Muscle of leg (tissue), 3 donors: ENCODE measurements at regions not wholly inside any gene's neighbourhood (a gene's known extent, or its start where the extent isn't known, plus 50 kb on each side); places are given as distances from the start of the nearest gene placed in this dataset.
"Not testable (repeated sequence)": the region's sequence is repeated elsewhere in the genome, so short reads cannot be mapped to it uniquely, and the experiment has no call there.

ENCODE experiments used
- DNase-seq: peaks from one replicate; pipeline ENCODE4 v3.0.0; 2013
- H3K27ac ChIP-seq: one replicate; pipeline ENCODE4 v1.5.1; 2013; ENCODE audit warnings: mild to moderate bottlenecking, low read length, control low read depth
- H3K27me3 ChIP-seq: one replicate; pipeline ENCODE4 v1.6.1; 2013; ENCODE audit warnings: low read length; ENCODE audit not compliant: control insufficient read depth, insufficient read depth
- H3K36me3 ChIP-seq: one replicate; pipeline ENCODE4 v1.6.1; 2013; ENCODE audit warnings: low read length; ENCODE audit not compliant: control insufficient read depth, insufficient read depth
- H3K4me1 ChIP-seq: one replicate; pipeline ENCODE4 v1.6.1; 2013; ENCODE audit warnings: low read length; ENCODE audit not compliant: control insufficient read depth, insufficient read depth
- H3K4me3 ChIP-seq: one replicate; pipeline ENCODE4 v1.5.1; 2013; ENCODE audit warnings: low read length, control low read depth
- H3K9me3 ChIP-seq: replicated peaks from 2 replicates; pipeline ENCODE4 v1.6.1; 2013; ENCODE audit warnings: low read depth, low read length; ENCODE audit not compliant: control insufficient read depth
- WGBS: methylation state at CpG from one replicate; pipeline ENCODE4 v1.1.5; 2013; ENCODE audit warnings: missing lambda C conversion rate; ENCODE audit not compliant: insufficient coverage; 5-methylcytosine and 5-hydroxymethylcytosine counted together

- Histone ChIP-seq H3K27ac (no peak overlapping the region), H3K4me3 (no peak overlapping the region), H3K4me1 (no peaks in the 10 kb centered on the region), H3K27me3 (no peaks in the 10 kb centered on the region), H3K9me3 (peaks cover 2% of the 10 kb centered on the region), H3K36me3 (no peaks in the 10 kb centered on the region)
- no CpG with 5 or more reads among the region's 2 CpGs for WGBS
- DNase-seq = peak; percentile 3
Measured at GRCh38 chr4:60384516-60384915, 815.6 kb upstream of the ADGRL3 start.

DNA sequence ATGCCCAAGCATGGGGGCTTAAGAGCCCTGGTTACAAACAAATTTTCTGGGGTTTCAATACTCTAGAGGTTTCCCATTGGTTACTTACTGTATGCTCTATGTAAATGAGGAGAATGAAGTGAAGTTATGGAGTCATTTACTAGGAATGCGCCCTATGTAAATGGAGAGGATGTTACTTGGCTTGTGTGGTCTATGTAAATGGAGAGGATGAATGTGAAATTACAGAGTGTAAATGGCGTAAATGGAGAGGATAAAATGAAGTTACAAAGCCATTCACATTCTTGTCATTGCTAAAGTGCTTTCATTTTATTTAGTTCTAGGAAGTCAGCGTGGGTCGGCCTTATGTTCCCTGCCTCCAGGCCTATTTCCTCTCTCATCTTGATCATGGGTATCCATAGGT is 810.5 kb upstream of the ADGRL3 start:
- no peak overlapping the region for H3K4me3 ChIP-seq
- H3K4me1 ChIP-seq = no peaks in the 10 kb centered on the region
- no peak overlapping the region for H3K27ac ChIP-seq
- no peak for DNase-seq
- peaks cover 2% of the 10 kb centered on the region for H3K9me3 ChIP-seq
- H3K36me3 ChIP-seq = no peaks in the 10 kb centered on the region
- 100% methylated on average over 1 of the region's 4 CpGs for WGBS
- H3K27me3 ChIP-seq = no peaks in the 10 kb centered on the region

- DNase-seq = peak; percentile 51
- Histone ChIP-seq H3K9me3 (no peaks in the 10 kb centered on the region), H3K36me3 (no peaks in the 10 kb centered on the region), H3K4me3 (no peak overlapping the region), H3K27me3 (no peaks in the 10 kb centered on the region), H3K4me1 (no peaks in the 10 kb centered on the region), H3K27ac (no peak overlapping the region)
- WGBS = no CpG with 5 or more reads among the region's 5 CpGs
Measured at GRCh38 chr4:60396341-60397049, 803.6 kb upstream of the ADGRL3 start.

DNA sequence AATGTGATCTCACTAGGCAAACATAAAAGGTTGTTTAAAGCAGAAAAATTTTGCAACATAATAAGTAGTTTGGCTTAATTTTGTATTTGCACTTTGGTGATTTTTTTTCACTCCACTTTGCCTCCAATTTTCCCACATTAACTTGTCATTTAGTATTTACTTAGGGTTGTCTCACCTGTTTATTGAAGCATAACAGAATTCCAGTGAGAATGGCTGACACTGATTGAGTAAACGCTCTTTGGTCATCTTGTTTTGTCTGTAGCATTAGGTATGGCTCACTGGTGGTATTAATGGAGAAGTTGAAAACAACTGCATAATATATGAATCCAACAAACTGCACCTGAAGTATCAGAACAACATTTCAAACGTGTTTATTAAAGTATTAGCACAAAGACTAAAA is 799.5 kb upstream of the ADGRL3 start:
- Histone ChIP-seq H3K4me3 (no peak overlapping the region), H3K27me3 (no peaks in the 10 kb centered on the region), H3K36me3 (no peaks in the 10 kb centered on the region), H3K27ac (no peak overlapping the region), H3K9me3 (no peaks in the 10 kb centered on the region), H3K4me1 (no peaks in the 10 kb centered on the region)
- DNase-seq = no peak
- no CpG with 5 or more reads among the region's 2 CpGs for WGBS

GRCh38 chr4:60404027-60404426 is 796.1 kb upstream of the ADGRL3 start:
- H3K27me3 ChIP-seq = no peaks in the 10 kb centered on the region
- H3K4me1 ChIP-seq = no peaks in the 10 kb centered on the region
- no CpG with 5 or more reads among the region's 1 CpG for WGBS
- no peak for DNase-seq
- no peak overlapping the region for H3K4me3 ChIP-seq
- no peak overlapping the region for H3K27ac ChIP-seq
- no peaks in the 10 kb centered on the region for H3K9me3 ChIP-seq
- no peaks in the 10 kb centered on the region for H3K36me3 ChIP-seq

- Histone ChIP-seq H3K27me3 (no peaks in the 10 kb centered on the region), H3K36me3 (no peaks in the 10 kb centered on the region), H3K27ac (no peak overlapping the region), H3K4me3 (no peak overlapping the region), H3K4me1 (no peaks in the 10 kb centered on the region), H3K9me3 (peaks cover 3% of the 10 kb centered on the region)
- no CpG with 5 or more reads among the region's 4 CpGs for WGBS
- no peak for DNase-seq
Measured at GRCh38 chr4:60422439-60422838, 777.7 kb upstream of the ADGRL3 start.

DNA sequence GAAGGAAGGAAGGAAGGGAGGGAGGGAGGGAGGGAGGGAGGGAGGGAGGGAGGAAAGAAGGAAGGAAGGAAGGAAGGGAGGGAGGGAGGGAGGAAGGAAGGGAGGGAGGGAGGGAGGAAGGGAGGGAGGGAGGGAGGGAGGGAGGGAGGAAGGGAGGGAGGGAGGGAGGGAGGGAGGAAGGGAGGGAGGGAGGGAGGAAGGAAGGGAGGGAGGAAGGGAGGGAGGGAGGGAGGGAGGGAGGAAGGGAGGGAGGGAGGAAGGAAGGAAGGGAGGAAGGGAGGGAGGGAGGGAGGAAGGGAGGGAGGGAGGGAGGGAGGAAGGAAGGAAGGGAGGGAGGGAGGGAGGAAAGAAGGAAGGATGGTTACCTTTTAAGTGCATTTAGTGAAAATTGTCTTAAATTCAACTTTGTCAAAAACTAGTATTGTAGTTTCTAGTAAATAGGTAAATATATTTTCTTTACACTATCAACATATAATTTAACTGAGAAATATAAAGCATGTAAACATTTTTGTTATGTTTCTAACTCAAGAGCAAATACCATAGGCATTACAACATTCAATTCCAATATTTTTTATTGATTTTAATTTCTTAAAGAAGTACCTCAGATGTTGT is 776.4 kb upstream of the ADGRL3 start:
- H3K36me3 ChIP-seq, H3K27me3 ChIP-seq, H3K4me1 ChIP-seq, DNase-seq, H3K4me3 ChIP-seq, H3K9me3 ChIP-seq, H3K27ac ChIP-seq: not testable (repeated sequence)

DNA sequence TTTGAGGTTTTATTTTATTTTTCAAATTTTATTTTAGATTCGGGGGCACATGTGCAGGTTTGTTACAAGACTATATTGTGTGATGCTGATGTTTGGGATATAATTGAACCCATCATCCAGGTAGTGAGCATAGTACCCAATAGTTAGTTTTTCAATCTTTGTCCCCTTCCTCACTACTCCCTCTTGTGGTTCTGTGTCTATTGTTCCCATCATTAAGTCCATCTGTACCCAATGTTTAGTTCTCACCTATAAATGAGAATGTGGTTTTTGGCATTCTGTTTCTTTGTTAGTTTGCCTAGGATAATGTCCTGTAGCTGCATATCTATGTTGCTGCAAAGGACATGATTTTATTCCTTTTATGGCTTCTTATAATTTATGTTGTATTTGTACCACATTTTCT is 767.2 kb upstream of the ADGRL3 start:
- Histone ChIP-seq H3K36me3 (no peaks in the 10 kb centered on the region), H3K27me3 (no peaks in the 10 kb centered on the region), H3K4me3 (no peak overlapping the region), H3K4me1 (no peaks in the 10 kb centered on the region), H3K9me3 (peaks cover 3% of the 10 kb centered on the region), H3K27ac (no peak overlapping the region)
- no peak for DNase-seq
- WGBS = no CpG with 5 or more reads among the region's 1 CpG

GRCh38 chr4:60443068-60443467 is 757.1 kb upstream of the ADGRL3 start:
- no peaks in the 10 kb centered on the region for H3K4me1 ChIP-seq
- no peak overlapping the region for H3K27ac ChIP-seq
- DNase-seq = no peak
- H3K9me3 ChIP-seq = peaks cover 5% of the 10 kb centered on the region
- H3K36me3 ChIP-seq = no peaks in the 10 kb centered on the region
- H3K4me3 ChIP-seq = no peak overlapping the region
- no peaks in the 10 kb centered on the region for H3K27me3 ChIP-seq

DNA sequence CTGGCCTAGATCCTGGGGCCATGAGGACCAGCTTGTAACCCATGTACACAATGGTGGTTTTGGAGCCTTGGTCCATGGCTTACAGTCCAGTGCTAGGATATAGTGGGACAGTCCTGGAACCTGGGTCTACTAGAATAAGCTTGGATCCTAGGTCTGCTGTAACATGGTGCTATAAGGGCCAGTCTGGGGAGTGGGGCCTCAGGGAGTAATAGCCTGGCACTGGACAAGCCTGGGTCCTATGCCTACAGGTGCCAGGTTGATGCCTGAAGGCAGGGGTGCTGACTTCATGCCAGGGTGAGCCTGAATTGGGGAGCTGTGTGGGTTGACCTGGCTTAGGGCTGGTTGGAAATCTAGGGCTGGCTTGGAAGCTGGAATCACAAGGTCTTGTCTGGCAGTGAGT is 756.3 kb upstream of the ADGRL3 start:
- Histone ChIP-seq H3K4me1 (no peaks in the 10 kb centered on the region), H3K36me3 (no peaks in the 10 kb centered on the region), H3K9me3 (peaks cover 5% of the 10 kb centered on the region), H3K27me3 (no peaks in the 10 kb centered on the region), H3K4me3 (no peak overlapping the region), H3K27ac (no peak overlapping the region)
- DNase-seq = no peak

- Histone ChIP-seq H3K4me1 (no peaks in the 10 kb centered on the region), H3K9me3 (no peaks in the 10 kb centered on the region), H3K27me3 (no peaks in the 10 kb centered on the region), H3K27ac (no peak overlapping the region), H3K4me3 (no peak overlapping the region), H3K36me3 (no peaks in the 10 kb centered on the region)
- DNase-seq = no peak
- WGBS = 86% methylated on average over 1 of the region's 1 CpG
Measured at GRCh38 chr4:60450054-60450453, 750.1 kb upstream of the ADGRL3 start.
